Prostate gland (tissue), 2 donors: ENCODE measurements at regions not wholly inside any gene's neighbourhood (a gene's known extent, or its start where the extent isn't known, plus 50 kb on each side); places are given as distances from the start of the nearest gene placed in this dataset.

Source experiments
- CTCF ChIP-seq, 4 experiments: fragments of 200-600 bp in 2 of 4; fragments of 450-650 bp in 2 of 4; sonication (generic) in 2 of 4; IDR thresholded peaks; 1 replicate in 3 of 4; 2 replicates in 1 of 4; pipeline ENCODE4 v1.5.1; 2016 to 2019; ENCODE audit warnings: antibody characterized with exemption in 4 of 4, mild to moderate bottlenecking in 2 of 4, moderate library complexity in 2 of 4
- POLR2AphosphoS5 ChIP-seq: sonication (generic); formaldehyde crosslinking; IDR thresholded peaks from one replicate; pipeline ENCODE4 v1.6.1; 2017; ENCODE audit warnings: antibody characterized with exemption

GRCh38 chr5:39870137-39870536, 445.4 kb upstream of the DAB2 start:
- TF ChIP-seq CTCF (IDR thresholded peaks at IDR 0.05) (no peak), POLR2AphosphoS5 (no peak)
